ENCODE measurements at regions not wholly inside any gene's neighbourhood (a gene's known extent, or its start where the extent isn't known, plus 50 kb on each side); places are given as distances from the start of the nearest gene placed in this dataset.
"Not testable (repeated sequence)": the region's sequence is repeated elsewhere in the genome, so short reads cannot be mapped to it uniquely, and the experiment has no call there.

DNA sequence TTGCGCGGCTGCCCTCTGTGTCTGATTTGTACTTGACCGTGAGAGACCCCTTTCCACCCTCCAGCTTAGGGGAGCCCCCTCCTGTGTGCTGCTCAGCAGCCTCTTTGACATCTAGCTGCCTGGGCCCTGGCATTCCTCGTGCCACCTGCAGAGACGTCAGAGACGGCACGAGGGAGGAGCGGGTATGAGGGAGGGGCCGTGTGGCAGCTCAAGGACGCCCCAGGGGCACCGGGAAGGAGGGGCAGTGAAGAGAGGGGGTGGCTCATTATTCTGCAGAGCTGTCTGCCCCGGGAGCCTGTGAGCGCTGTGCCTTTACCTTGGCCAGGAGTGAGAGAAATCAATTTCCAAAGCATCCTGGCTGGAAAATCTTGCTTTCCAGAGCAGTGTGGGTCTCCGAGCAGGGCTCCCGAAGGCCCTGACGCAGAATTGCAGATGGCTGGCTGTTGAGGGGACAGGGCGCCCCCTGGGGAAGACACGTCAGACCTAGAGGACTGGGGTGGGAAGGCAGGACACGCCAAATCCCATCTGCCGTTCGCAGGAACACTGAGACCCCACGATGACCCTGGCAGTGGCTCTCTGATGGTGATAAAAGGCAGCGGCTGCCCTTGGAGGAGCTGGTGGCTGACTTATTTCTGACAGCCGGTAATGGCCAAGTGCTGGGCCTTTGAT lies 3950.5 kb upstream of the TPTE start:
- not testable (repeated sequence) for TF ChIP-seq CTCF (IDR thresholded peaks at IDR 0.05); POLR2AphosphoS5 (IDR thresholded peaks at IDR 0.05; ENCODE audit: insufficient read depth in 1 of 2, low read depth in 1 of 2); POLR2A (IDR thresholded peaks at IDR 0.05)

All from vagina (tissue), 2 donors.